Spleen (tissue), 11 donors: ENCODE measurements at regions not wholly inside any gene's neighbourhood (a gene's known extent, or its start where the extent isn't known, plus 50 kb on each side); places are given as distances from the start of the nearest gene placed in this dataset.

Experiments
- DNase-seq: peaks from one replicate; pipeline ENCODE4 v3.0.0-alpha.2; 2020
- H3K27ac ChIP-seq, 8 donors: fragments of 200-600 bp; sonication (generic) in 7 of 8; 1 replicate in 4 of 8; 2 replicates in 4 of 8; pipeline versions ENCODE4 v1.5.0 to v1.8.0; 2016 to 2021; ENCODE audit warnings: inconsistent platforms in 4 of 8, mild to moderate bottlenecking in 4 of 8, moderate library complexity in 1 of 8
- H3K27me3 ChIP-seq, 7 donors: fragments of 200-600 bp; sonication (generic) in 6 of 7; replicated peaks in 1 of 7; 1 replicate in 4 of 7; 2 replicates in 3 of 7; pipeline versions ENCODE4 v1.5.0 to v1.8.0; 2016 to 2021; ENCODE audit warnings: inconsistent platforms in 3 of 7, mild to moderate bottlenecking in 1 of 7
- H3K36me3 ChIP-seq, 6 donors: fragments of 200-600 bp; sonication (generic) in 5 of 6; 1 replicate in 4 of 6; 2 replicates in 2 of 6; pipeline versions ENCODE4 v1.5.0 to v1.8.0; 2016 to 2021; ENCODE audit warnings: inconsistent platforms in 2 of 6
- H3K4me1 ChIP-seq, 6 donors: fragments of 200-600 bp; sonication (generic) in 5 of 6; 1 replicate in 3 of 6; 2 replicates in 3 of 6; pipeline versions ENCODE4 v1.5.0 to v1.8.0; 2016 to 2021; ENCODE audit warnings: inconsistent platforms in 3 of 6
- H3K4me3 ChIP-seq, 8 donors: fragments of 200-600 bp; sonication (generic) in 7 of 8; 1 replicate in 4 of 8; 2 replicates in 4 of 8; pipeline versions ENCODE4 v1.5.0 to v1.8.0; 2016 to 2021; ENCODE audit warnings: inconsistent platforms in 4 of 8, mild to moderate bottlenecking in 4 of 8, moderate library complexity in 2 of 8
- H3K9me3 ChIP-seq, 8 donors: fragments of 200-600 bp; sonication (generic) in 7 of 8; 1 replicate in 4 of 8; 2 replicates in 4 of 8; pipeline versions ENCODE4 v1.5.0 to v1.8.0; 2016 to 2021; ENCODE audit warnings: inconsistent platforms in 4 of 8
- CTCF ChIP-seq, 11 experiments: fragments of 200-600 bp in 7 of 11; fragments of 450-650 bp in 4 of 11; sonication (generic) in 4 of 11; IDR thresholded peaks in 8 of 11; conservative IDR thresholded peaks in 3 of 11; 1 replicate in 7 of 11; 2 replicates in 4 of 11; pipeline versions ENCODE4 v1.4.0 to v1.8.0; 2016 to 2021; ENCODE audit warnings: antibody characterized with exemption in 11 of 11, inconsistent platforms in 4 of 11, mild to moderate bottlenecking in 1 of 11
- POLR2A ChIP-seq, 3 donors: fragments of 450-650 bp; IDR thresholded peaks; one replicate each; pipeline ENCODE4 v1.5.1; 2017; ENCODE audit warnings: antibody characterized with exemption in 3 of 3, mild to moderate bottlenecking in 1 of 3
- POLR2AphosphoS5 ChIP-seq, 3 donors: sonication (generic); formaldehyde crosslinking; IDR thresholded peaks; one replicate each; pipeline ENCODE4 v1.5.1; 2017; ENCODE audit warnings: antibody characterized with exemption in 3 of 3
- WGBS, 5 donors: extraction: QIAGEN DNeasy Blood & Tissue Kit in 3 of 5; methylation state at CpG; one replicate each; pipeline versions ENCODE4 v1.1.5 to v1.1.7; 2013 to 2018; 5-methylcytosine and 5-hydroxymethylcytosine counted together
- intact Hi-C: fragments of 100-400 bp; cut with DNase I; formaldehyde crosslinking; loops from one replicate; pipeline ENCODE4 v1.15.0; 2023; ENCODE audit warnings: low total_unique reads
- donor health status: healthy with polysubstance abuse.
- donor health status: DM: no; HTN: no; CAD: no; lungs with moderate emphysema.
- donor health status: DM: no; HTN: no; CAD: no.
- donor health status: Bipolar disorder and iron deficiency.
- donor health status: healthy.
- donor health status: DM: no; HTN: no; CAD: no.
- donor health status: DM: yes; HTN: yes; CAD: no.

DNA sequence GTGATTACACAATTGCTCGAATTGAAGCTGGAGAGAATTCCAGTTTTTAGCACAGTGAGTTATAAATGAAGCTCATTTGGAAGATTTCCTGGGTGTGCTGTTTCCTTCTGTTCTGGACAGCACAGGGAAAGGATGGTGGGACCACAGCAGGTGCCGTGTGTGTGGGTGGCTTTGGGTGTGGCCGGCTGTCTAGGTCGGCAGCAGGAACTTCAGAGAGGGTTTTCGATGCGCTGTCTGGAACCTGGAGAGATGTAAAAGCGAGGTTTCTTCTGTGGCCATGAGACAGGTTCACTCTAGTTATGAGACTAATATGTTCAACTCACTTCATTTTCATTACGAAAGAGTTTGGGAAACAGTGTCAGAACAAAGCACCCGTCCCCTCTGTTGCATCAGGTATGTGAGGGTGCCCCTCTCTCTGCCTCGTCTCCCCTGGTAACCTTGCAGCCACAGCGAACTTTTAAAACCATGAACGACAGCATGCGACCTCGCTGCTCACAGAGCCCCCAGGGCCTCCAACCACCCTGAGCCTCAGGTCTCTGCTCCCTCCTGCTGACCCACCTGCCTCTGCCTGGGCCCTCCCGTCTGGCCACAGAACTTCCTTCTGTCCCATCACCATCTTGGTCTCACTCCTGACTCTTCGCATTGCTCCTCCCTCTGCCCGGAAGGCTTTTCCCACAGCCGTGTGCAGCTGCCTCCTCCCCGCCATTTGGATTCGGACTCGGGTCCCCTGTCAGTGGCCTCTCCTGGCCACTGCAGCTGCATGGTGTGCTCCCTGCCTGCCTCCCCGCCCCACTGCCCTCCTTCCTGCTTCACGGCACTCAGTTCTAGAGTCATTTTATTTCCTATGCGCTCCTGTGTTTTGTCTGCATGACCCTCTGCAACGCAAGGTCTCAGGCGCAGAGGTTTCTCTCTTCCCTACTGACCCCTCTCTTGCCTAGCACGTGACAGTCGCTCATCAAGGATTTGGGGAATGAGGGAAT lies 151.2 kb downstream of the NDUFA10 start:
- Histone ChIP-seq H3K9me3 (no peaks in the 10 kb centered on the region), H3K4me1 (no peaks in the 10 kb centered on the region), H3K4me3 (no peak overlapping the region), H3K27me3 (peaks cover 0 to 10% (median 0%) of the 10 kb centered on the region in 7 donors), H3K36me3 (no peaks in the 10 kb centered on the region), H3K27ac (no peak overlapping the region)
- no peak for TF ChIP-seq POLR2AphosphoS5 (IDR thresholded peaks at IDR 0.05)
- TF ChIP-seq CTCF (IDR thresholded peaks at IDR 0.05 in 8 of 11, conservative IDR thresholded peaks at IDR 0.05 in 3 of 11) = no peak
- no peak for TF ChIP-seq POLR2A (IDR thresholded peaks at IDR 0.05)
- WGBS, 5 donors = 81 to 89% (median 82%) methylated on average over 28 of the region's 28 CpGs
- intact Hi-C loops = no loop called here
- no peak for DNase-seq

- no peak overlapping the region for H3K27ac ChIP-seq
- intact Hi-C loops = no loop called here
- WGBS, 5 donors = 82 to 90% (median 87%) methylated on average over 13 to 15 of the region's 15 CpGs
- no peaks in the 10 kb centered on the region for H3K4me1 ChIP-seq
- TF ChIP-seq POLR2A (IDR thresholded peaks at IDR 0.05) (no peak), CTCF (IDR thresholded peaks at IDR 0.05 in 8 of 11, conservative IDR thresholded peaks at IDR 0.05 in 3 of 11) (no peak), POLR2AphosphoS5 (IDR thresholded peaks at IDR 0.05) (no peak)
- H3K9me3 ChIP-seq = no peaks in the 10 kb centered on the region
- peaks cover 0 to 10% (median 0%) of the 10 kb centered on the region in 7 donors for H3K27me3 ChIP-seq
- no peak overlapping the region for H3K4me3 ChIP-seq
- no peaks in the 10 kb centered on the region for H3K36me3 ChIP-seq
- no peak for DNase-seq
These were observed 153.4 kb downstream of the NDUFA10 start for GRCh38 chr2:239871481-239872435.

DNA sequence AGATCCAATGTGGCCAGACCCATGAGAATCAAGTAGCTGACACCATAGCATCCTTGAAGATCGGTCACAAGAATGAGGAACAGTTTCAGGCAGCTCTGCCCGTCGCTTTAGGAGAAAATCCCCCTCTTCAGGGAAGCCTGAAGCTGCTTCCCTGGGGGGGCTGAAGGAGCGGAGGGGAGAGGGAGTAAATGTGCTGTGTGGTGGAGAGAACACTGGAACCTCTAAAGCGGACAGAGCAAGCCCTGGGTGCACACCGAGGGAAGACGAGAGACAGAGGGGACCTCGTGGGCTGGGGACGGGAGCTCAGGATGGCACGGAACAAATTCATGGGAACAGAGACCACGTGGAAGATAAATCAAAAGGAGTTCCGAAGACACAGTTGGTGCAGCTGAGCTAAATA lies 154.3 kb downstream of the NDUFA10 start:
- intact Hi-C loops = no loop called here
- no peak for DNase-seq
- TF ChIP-seq CTCF (IDR thresholded peaks at IDR 0.05 in 8 of 11, conservative IDR thresholded peaks at IDR 0.05 in 3 of 11) (no peak), POLR2AphosphoS5 (IDR thresholded peaks at IDR 0.05) (no peak), POLR2A (IDR thresholded peaks at IDR 0.05) (no peak)
- Histone ChIP-seq H3K36me3 (no peaks in the 10 kb centered on the region), H3K27me3 (peaks cover 0 to 10% (median 0%) of the 10 kb centered on the region in 7 donors), H3K4me3 (no peak overlapping the region), H3K9me3 (no peaks in the 10 kb centered on the region), H3K27ac (no peak overlapping the region), H3K4me1 (no peaks in the 10 kb centered on the region)
- WGBS, 5 donors = 80 to 93% (median 89%) methylated on average over 12 of the region's 12 CpGs
